Glomerular visceral epithelial cell (primary cell): ENCODE measurements at regions not wholly inside any gene's neighbourhood (a gene's known extent, or its start where the extent isn't known, plus 50 kb on each side); places are given as distances from the start of the nearest gene placed in this dataset.
"Not testable (repeated sequence)": the region's sequence is repeated elsewhere in the genome, so short reads cannot be mapped to it uniquely, and the experiment has no call there.

ENCODE experiments used
- DNase-seq: peaks from one replicate; pipeline ENCODE4 v3.0.0-alpha.2; 2016; ENCODE audit errors: extremely low spot score

DNA sequence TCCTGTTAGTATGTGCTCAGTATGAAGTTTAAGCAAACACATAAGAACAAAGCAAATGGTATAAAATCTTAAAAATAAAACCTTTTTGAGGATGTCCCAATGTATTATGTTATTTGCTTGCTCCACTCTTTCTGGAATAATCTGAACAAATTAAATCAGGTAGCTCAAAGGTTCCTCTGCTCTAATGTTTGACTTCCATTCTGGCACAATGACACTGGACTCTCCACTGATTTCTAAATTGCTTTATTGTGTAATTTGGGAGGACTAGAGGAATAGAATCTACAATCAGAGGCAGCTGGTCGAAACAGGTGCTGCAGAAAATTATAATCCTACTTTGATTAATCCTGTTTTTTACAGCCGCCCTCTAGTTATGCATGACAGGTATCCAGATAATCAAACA is 523.7 kb upstream of the FOXG1 start:
- no peak for DNase-seq

DNA sequence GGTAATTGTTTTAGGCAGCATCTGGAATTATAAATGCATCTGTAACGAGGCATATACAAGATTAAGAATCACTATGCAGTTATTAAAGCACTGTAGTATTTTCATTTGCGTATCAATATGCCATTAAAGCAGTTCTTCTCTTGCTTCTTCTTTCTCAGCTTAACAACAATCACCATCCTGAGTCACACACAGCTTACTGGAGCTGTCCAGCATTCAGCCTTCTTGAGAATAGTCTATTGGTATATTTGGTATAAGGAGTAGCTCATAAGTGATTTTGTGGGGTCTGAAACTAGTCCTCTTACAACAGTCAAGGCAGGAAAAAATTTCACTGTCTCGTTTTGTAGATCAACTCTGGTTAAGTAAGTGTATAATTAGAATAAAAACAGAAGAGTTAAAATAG is 523.0 kb upstream of the FOXG1 start:
- DNase-seq: no peak

- no peak for DNase-seq
Measured at GRCh38 chr14:28245216-28245615, 521.4 kb upstream of the FOXG1 start.

GRCh38 chr14:28247491-28247890 is 519.1 kb upstream of the FOXG1 start:
- DNase-seq: no peak

DNA sequence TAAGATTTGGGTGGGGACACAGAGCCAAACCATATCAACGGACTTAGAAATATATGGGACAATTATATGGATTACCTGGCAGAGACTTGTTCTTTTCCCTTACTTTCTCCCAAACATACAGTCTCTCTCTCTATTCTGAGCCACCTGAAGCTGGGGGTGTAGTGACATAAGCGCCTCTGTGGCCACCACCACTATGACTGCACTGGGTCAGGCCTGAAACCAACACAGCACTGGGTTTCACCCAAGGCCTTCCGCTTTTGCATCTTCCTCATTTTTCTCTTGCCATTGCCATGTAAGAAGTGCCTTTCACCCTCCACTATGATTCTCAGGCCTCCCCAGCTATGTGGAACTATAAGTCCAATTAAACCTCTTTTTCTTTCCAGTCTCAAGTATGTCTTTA is 514.5 kb upstream of the FOXG1 start:
- not testable (repeated sequence) for DNase-seq

DNA sequence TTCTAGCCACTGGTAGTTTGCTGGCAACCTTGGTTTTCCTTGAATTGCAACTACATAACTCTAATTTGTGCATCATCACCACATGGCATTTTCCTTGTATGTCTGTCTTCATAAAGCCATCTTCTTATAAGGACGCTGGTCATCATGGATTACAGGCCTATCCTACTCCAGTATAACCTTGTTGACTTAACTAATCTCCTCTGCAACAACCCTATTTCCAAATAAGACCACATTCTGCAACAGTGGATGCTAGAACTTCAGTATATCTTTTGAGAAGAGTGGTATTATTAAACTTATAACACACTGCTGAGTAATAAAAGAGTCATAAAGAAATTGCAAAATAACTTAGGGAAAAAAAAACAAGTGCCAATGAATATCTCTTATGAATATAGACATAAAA is 511.8 kb upstream of the FOXG1 start:
- no peak for DNase-seq

- no peak for DNase-seq
Measured at GRCh38 chr14:28264306-28264705, 502.3 kb upstream of the FOXG1 start.

GRCh38 chr14:28272270-28272669 is 494.3 kb upstream of the FOXG1 start:
- DNase-seq: no peak

DNA sequence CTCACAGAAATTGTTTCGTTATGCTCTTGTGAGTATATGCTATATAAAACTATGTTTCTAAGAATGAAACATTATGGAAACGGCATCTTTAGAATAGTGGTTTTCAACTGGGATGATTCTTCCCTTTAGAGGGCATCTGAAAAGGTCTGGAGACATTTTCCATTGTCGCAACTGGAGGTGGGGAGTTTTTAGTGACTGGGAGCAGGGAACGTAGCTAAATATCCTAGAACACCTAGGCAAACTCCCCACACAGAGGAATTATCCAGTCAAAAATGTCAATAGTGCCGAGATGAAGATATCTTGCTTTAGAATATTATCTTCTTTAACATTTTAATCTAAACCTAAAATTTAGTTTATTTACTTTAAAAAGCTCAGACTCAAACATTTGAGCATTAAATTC is 486.1 kb upstream of the FOXG1 start:
- DNase-seq: no peak

DNA sequence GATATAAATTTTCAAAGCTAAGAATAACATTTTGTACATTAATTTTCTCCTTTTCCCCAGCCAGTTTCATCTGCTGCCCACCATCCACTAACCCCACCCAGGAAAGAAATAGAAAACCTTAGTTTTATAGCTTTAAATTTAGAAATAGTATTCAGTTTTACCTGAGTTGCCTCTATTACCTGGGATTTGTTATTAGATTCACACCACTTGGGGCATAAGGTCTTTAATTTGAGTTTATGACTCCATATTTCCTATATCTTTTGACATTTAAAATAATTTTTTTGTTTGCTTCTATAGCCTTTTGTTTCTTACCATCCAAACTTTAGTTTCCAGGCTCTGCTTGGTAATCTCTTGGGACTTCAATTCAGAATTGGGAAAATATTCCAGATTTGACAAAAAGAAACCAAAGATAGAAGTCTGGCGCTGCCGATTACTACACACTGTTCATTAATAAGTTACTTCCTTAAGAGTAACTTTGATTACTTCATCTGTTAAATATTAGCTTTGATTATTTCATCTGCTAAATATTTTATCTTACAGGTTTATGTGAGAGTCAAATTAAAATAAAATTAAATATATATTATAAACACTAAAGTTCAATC is 485.5 kb upstream of the FOXG1 start:
- peak; percentile 6 for DNase-seq

GRCh38 chr14:28284546-28285300 is 481.9 kb upstream of the FOXG1 start:
- no peak for DNase-seq

DNA sequence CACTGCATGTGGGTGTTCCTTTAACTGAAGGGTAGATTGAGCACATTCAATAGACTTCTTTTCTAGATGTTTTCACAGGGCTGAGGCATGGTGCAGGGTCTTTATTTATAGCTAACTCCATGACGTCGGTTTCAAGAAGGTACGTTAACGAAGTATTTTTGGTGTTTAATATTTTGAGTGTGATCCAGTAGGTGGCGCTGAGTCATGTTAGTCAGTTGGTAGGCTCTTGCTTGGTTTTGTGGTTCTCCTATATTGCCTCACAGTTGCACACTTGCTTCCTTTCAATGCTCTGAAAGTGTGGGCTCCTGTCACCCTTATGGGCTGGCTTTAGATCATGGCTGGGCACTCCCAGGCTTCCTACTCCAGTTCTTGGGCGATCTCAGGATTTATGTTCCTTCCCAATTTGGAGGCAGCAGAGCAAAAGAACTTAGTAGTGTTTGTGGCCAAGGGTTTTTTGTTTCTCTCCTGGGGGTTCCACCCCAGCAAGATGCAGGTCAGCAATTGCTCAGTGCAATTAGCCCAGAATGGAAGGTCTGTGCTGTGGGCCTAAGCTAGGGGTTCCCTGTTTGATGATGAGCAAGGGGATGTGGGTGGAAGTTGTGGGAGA is 471.6 kb upstream of the FOXG1 start:
- no peak for DNase-seq

- DNase-seq: no peak
Measured at GRCh38 chr14:28297559-28297958, 469.0 kb upstream of the FOXG1 start.

DNA sequence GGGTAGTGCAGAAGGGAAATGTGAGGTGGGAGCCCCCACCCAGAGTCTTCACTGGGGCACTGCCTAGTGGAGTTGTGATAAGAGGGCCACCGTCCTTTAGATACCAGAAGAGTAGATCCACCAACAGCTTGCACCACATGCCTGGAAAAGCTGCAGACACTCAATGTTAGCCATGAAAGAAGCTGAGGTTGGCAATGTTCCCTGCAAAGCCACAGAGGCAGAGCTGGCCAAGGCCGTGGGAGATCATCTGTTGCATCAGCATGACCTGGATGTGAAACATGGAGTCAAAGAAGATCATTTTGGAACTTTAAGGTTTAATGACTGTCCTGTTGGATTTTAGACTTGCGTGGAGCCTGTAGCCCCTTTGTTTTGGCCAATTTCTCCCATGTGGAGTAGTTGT is 468.4 kb upstream of the FOXG1 start:
- DNase-seq: no peak

DNA sequence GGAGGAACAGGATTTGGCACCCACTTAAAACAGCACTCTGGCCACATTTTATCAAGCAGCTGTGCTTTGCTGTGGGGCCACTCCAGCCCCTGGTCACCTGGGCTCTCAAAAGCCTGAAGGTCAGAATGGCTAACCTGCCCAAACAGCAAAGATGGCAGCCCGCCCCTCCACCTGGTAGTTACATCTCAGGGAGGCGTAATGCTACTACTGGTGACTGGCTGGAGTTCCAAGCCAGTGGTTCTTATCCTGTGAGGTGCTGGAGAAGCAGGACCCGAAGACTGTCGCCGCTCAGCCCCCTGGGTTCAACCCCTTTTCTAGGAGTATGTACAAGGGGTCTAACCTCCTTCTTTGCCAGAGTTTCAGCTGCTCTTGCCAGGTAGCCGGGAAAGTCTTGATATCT is 467.4 kb upstream of the FOXG1 start:
- no peak for DNase-seq

- DNase-seq: no peak
Measured at GRCh38 chr14:28300356-28300755, 466.2 kb upstream of the FOXG1 start.

GRCh38 chr14:28301179-28301578 is 465.4 kb upstream of the FOXG1 start:
- DNase-seq: no peak

DNA sequence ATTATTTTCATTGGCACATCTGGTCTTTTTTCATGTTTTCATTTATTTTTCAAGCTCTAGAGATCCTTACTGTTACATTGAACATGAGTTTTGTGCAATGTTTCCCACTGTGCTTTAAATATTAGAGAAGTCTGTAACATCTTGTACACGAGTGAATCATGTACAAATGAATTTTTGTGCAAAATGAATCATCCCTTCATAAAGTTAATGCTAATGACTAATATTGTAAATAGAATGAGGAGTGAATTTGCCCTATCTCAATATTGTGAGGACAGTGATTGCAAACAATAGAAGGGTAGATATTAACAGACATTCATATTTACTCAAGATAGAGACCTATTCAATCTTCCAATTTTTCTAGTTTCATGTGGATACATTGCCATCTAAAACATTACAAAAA is 463.3 kb upstream of the FOXG1 start:
- DNase-seq: no peak

GRCh38 chr14:28305938-28306337 is 460.6 kb upstream of the FOXG1 start:
- no peak for DNase-seq

GRCh38 chr14:28307506-28307905 is 459.1 kb upstream of the FOXG1 start:
- DNase-seq: no peak

DNA sequence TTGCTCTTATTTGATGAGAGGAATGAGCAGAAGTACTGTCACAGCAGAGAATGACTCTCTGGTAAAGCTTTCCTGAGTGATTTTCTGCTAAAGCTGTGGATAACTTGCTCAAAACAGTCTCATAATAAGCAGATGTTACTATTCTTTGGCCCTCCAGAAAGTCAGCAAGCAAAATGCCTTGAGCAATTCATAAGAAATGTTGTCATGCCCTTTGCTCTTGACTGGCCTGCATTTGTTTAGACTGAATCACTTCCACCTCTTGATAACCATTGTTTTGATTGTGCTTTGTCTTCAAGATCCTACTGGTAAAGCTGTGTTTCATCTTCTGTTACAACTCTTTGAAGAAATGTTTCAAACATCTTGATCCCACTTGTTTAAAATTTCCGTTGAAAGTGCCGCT is 457.9 kb upstream of the FOXG1 start:
- peak; percentile 5 for DNase-seq

- DNase-seq: not testable (repeated sequence)
Measured at GRCh38 chr14:28317890-28318675, 448.5 kb upstream of the FOXG1 start.
